ENCODE measurements at regions not wholly inside any gene's neighbourhood (a gene's known extent, or its start where the extent isn't known, plus 50 kb on each side); places are given as distances from the start of the nearest gene placed in this dataset.
"Not testable (repeated sequence)": the region's sequence is repeated elsewhere in the genome, so short reads cannot be mapped to it uniquely, and the experiment has no call there.

- DNase-seq = no peak
These were observed 154.5 kb upstream of the ATP10A start for GRCh38 chr15:26017665-26018064.

- no peak for DNase-seq
These were observed 152.5 kb upstream of the ATP10A start for GRCh38 chr15:26015516-26016075.

- DNase-seq = no peak
These were observed 150.9 kb upstream of the ATP10A start for GRCh38 chr15:26013981-26014380.

GRCh38 chr15:26011916-26012315 lies 148.8 kb upstream of the ATP10A start:
- no peak for DNase-seq

GRCh38 chr15:26007151-26007550 lies 144.0 kb upstream of the ATP10A start:
- no peak for DNase-seq

- DNase-seq = no peak
These were observed 138.1 kb upstream of the ATP10A start for GRCh38 chr15:26001201-26001600.

- no peak for DNase-seq
These were observed 130.4 kb upstream of the ATP10A start for GRCh38 chr15:25993506-25993905.

- DNase-seq = no peak
These were observed 127.1 kb upstream of the ATP10A start for GRCh38 chr15:25990220-25990619.

- no peak for DNase-seq
These were observed 126.2 kb upstream of the ATP10A start for GRCh38 chr15:25989327-25989726.

- DNase-seq = not testable (repeated sequence)
These were observed 125.6 kb upstream of the ATP10A start for GRCh38 chr15:25988716-25989115.

GRCh38 chr15:25987638-25988037 lies 124.5 kb upstream of the ATP10A start:
- DNase-seq = no peak

- DNase-seq = no peak
These were observed 122.0 kb upstream of the ATP10A start for GRCh38 chr15:25985165-25985564.

GRCh38 chr15:25982736-25983135 lies 119.6 kb upstream of the ATP10A start:
- DNase-seq = no peak

GRCh38 chr15:25981114-25981513 lies 118.0 kb upstream of the ATP10A start:
- no peak for DNase-seq

- DNase-seq = no peak
These were observed 109.1 kb upstream of the ATP10A start for GRCh38 chr15:25972141-25972675.

- DNase-seq = no peak
These were observed 107.9 kb upstream of the ATP10A start for GRCh38 chr15:25971053-25971452.

GRCh38 chr15:25969886-25970285 lies 106.8 kb upstream of the ATP10A start:
- no peak for DNase-seq

GRCh38 chr15:25967116-25967515 lies 104.0 kb upstream of the ATP10A start:
- no peak for DNase-seq

GRCh38 chr15:25965326-25965725 lies 102.2 kb upstream of the ATP10A start:
- no peak for DNase-seq

- DNase-seq = no peak
These were observed 97.1 kb upstream of the ATP10A start for GRCh38 chr15:25960273-25960672.

- DNase-seq = no peak
These were observed 96.0 kb upstream of the ATP10A start for GRCh38 chr15:25959100-25959499.

GRCh38 chr15:25955628-25956027 lies 92.5 kb upstream of the ATP10A start:
- no peak for DNase-seq

- DNase-seq = no peak
These were observed 91.3 kb upstream of the ATP10A start for GRCh38 chr15:25954398-25954797.

- DNase-seq = no peak
These were observed 86.9 kb upstream of the ATP10A start for GRCh38 chr15:25950014-25950413.
